ENCODE measurements at regions not wholly inside any gene's neighbourhood (a gene's known extent, or its start where the extent isn't known, plus 50 kb on each side); places are given as distances from the start of the nearest gene placed in this dataset.

GRCh38 chr10:80861882-80862281, 324.2 kb downstream of the SH2D4B start:
- TF ChIP-seq CTCF (IDR thresholded peaks at IDR 0.05; ENCODE audit: borderline replicate concordance, extremely low read depth, low read length, poor library complexity, severe bottlenecking), result peak; percentile 7
- no peak for TF ChIP-seq EZH2 (IDR thresholded peaks at IDR 0.05; ENCODE audit: borderline replicate concordance, low read depth, low read length, severe bottlenecking)
